Endothelial cell (in vitro differentiated cells): ENCODE measurements at regions not wholly inside any gene's neighbourhood (a gene's known extent, or its start where the extent isn't known, plus 50 kb on each side); places are given as distances from the start of the nearest gene placed in this dataset.

Experiments used
- DNase-seq: peaks from one replicate; pipeline ENCODE4 v3.0.0; 2021; ENCODE audit warnings: low spot score
- H3K27ac Mint-ChIP-seq: one replicate; pipeline ENCODE4 v1.8.0; 2021; ENCODE audit warnings: mixed read lengths, inconsistent platforms; ENCODE audit not compliant: unreplicated experiment
- H3K27me3 Mint-ChIP-seq: one replicate; pipeline ENCODE4 v1.8.0; 2021; ENCODE audit warnings: mild to moderate bottlenecking, moderate library complexity, mixed read lengths, inconsistent platforms; ENCODE audit not compliant: unreplicated experiment
- H3K36me3 Mint-ChIP-seq: one replicate; pipeline ENCODE4 v1.8.0; 2021; ENCODE audit warnings: mild to moderate bottlenecking, low read depth, mixed read lengths, inconsistent platforms; ENCODE audit not compliant: unreplicated experiment
- H3K4me1 Mint-ChIP-seq: one replicate; pipeline ENCODE4 v1.8.0; 2021; ENCODE audit warnings: mild to moderate bottlenecking, mixed read lengths, inconsistent platforms; ENCODE audit not compliant: unreplicated experiment
- H3K4me3 Mint-ChIP-seq: one replicate; pipeline ENCODE4 v1.8.0; 2021; ENCODE audit warnings: mild to moderate bottlenecking, mixed read lengths, inconsistent platforms; ENCODE audit not compliant: unreplicated experiment
- H3K9me3 Mint-ChIP-seq: one replicate; pipeline ENCODE4 v1.8.0; 2021; ENCODE audit warnings: mixed read lengths, inconsistent platforms; ENCODE audit not compliant: unreplicated experiment
- TF ChIP-seq, protein P1 (sequence below): fragments of 200-600 bp; sonication (generic); IDR thresholded peaks from one replicate; pipeline ENCODE4 v1.5.0; 2021; ENCODE audit warnings: antibody characterized with exemption; ENCODE audit not compliant: unreplicated experiment

GRCh38 chr16:62391940-62392339 is 355.7 kb upstream of the CDH8 start:
- no peaks in the 10 kb centered on the region for H3K4me1 Mint-ChIP-seq
- TF ChIP-seq, protein P1, sequence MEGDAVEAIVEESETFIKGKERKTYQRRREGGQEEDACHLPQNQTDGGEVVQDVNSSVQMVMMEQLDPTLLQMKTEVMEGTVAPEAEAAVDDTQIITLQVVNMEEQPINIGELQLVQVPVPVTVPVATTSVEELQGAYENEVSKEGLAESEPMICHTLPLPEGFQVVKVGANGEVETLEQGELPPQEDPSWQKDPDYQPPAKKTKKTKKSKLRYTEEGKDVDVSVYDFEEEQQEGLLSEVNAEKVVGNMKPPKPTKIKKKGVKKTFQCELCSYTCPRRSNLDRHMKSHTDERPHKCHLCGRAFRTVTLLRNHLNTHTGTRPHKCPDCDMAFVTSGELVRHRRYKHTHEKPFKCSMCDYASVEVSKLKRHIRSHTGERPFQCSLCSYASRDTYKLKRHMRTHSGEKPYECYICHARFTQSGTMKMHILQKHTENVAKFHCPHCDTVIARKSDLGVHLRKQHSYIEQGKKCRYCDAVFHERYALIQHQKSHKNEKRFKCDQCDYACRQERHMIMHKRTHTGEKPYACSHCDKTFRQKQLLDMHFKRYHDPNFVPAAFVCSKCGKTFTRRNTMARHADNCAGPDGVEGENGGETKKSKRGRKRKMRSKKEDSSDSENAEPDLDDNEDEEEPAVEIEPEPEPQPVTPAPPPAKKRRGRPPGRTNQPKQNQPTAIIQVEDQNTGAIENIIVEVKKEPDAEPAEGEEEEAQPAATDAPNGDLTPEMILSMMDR, result no peak
- no peak overlapping the region for H3K27ac Mint-ChIP-seq
- H3K4me3 Mint-ChIP-seq, result no peak overlapping the region
- no peaks in the 10 kb centered on the region for H3K9me3 Mint-ChIP-seq
- no peaks in the 10 kb centered on the region for H3K27me3 Mint-ChIP-seq
- H3K36me3 Mint-ChIP-seq, result no peaks in the 10 kb centered on the region
- DNase-seq, result no peak

DNA sequence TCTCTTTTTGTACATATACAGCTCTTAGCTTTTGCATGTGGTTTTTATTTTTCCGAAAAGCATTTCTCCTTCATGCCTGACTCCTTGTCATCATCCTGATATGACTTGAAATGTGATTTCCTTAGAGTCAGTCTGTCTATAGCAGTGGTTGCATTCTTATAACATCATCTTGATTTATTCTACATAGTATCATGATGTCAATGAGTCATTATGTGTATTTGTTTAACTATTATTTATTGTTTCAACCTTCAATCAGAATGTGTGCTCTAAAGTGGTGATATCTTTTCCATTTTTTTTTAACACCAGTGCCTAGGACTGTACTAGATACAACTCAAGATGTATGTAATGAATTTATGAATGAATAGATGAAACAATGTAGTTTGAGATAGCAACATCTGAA is 354.9 kb upstream of the CDH8 start:
- H3K27me3 Mint-ChIP-seq, result no peaks in the 10 kb centered on the region
- DNase-seq, result no peak
- H3K4me3 Mint-ChIP-seq, result no peak overlapping the region
- no peak overlapping the region for H3K27ac Mint-ChIP-seq
- H3K36me3 Mint-ChIP-seq, result no peaks in the 10 kb centered on the region
- no peaks in the 10 kb centered on the region for H3K9me3 Mint-ChIP-seq
- no peaks in the 10 kb centered on the region for H3K4me1 Mint-ChIP-seq
- TF ChIP-seq, protein P1, result no peak

- H3K4me1 Mint-ChIP-seq, result no peaks in the 10 kb centered on the region
- H3K27ac Mint-ChIP-seq, result no peak overlapping the region
- no peaks in the 10 kb centered on the region for H3K36me3 Mint-ChIP-seq
- no peaks in the 10 kb centered on the region for H3K9me3 Mint-ChIP-seq
- TF ChIP-seq, protein P1, result no peak
- H3K27me3 Mint-ChIP-seq, result no peaks in the 10 kb centered on the region
- H3K4me3 Mint-ChIP-seq, result no peak overlapping the region
- no peak for DNase-seq
These were observed 354.0 kb upstream of the CDH8 start for GRCh38 chr16:62390214-62390613.

DNA sequence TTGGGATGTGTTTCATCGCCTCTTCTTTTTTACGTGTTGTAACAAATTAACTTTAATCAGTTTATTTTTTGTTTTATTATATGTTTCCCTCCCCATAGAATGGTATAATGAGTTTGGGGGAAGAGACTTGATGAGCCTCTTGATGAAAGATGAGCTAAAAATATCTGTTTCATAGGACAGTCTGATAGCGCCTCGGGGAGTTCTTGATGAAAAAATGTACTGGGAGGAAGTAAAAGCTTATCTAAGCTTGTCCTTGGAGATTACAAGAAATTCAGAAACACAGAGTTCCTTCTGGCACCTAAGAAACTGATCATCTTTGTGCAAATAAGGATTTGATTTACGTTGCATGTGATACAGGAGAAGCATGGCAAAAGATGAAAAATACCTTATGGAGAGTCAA is 350.2 kb upstream of the CDH8 start:
- Mint-ChIP-seq H3K27me3 (no peaks in the 10 kb centered on the region), H3K4me1 (no peaks in the 10 kb centered on the region), H3K9me3 (no peaks in the 10 kb centered on the region), H3K4me3 (no peak overlapping the region), H3K27ac (no peak overlapping the region), H3K36me3 (no peaks in the 10 kb centered on the region)
- DNase-seq, result no peak
- TF ChIP-seq, protein P1, result no peak

DNA sequence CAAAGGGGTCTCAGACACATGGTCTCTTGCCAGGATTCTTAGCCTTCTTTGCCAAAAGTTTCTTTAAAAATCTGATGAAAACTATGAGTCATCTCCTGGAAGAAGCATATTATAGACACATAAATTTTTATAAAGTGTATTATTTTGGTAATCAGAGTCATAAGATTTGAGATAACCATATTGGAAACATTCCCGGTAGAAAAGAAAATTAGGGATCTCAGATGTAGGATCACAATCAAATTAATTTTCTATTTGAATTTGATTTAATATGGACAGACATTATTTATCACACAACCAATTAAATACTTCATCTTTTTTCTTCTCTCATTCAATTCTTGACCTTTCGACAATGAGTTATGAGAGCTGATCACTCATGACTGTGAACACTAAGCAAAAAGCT is 347.7 kb upstream of the CDH8 start:
- Mint-ChIP-seq H3K4me3 (no peak overlapping the region), H3K27ac (no peak overlapping the region), H3K4me1 (no peaks in the 10 kb centered on the region), H3K36me3 (no peaks in the 10 kb centered on the region), H3K27me3 (no peaks in the 10 kb centered on the region), H3K9me3 (no peaks in the 10 kb centered on the region)
- DNase-seq, result no peak
- TF ChIP-seq, protein P1, result no peak
